ENCODE measurements at regions not wholly inside any gene's neighbourhood (a gene's known extent, or its start where the extent isn't known, plus 50 kb on each side); places are given as distances from the start of the nearest gene placed in this dataset.
"Not testable (repeated sequence)": the region's sequence is repeated elsewhere in the genome, so short reads cannot be mapped to it uniquely, and the experiment has no call there.

GRCh38 chr1:86798608-86799291, 94.4 kb downstream of the SH3GLB1 start:
- ChIA-PET POLR2A (no interaction called here), CTCF (no interaction called here)
- Mint-ChIP-seq H3K36me3 (ENCODE audit: low read depth) (no peaks in the 10 kb centered on the region), H3K27me3 (no peaks in the 10 kb centered on the region), H3K9me3 (peaks cover 3% of the 10 kb centered on the region), H3K4me1 (no peaks in the 10 kb centered on the region), H3K4me3 (no peak overlapping the region), H3K27ac (no peak overlapping the region)
- DNase-seq, result peak; percentile 11

- H3K36me3 Mint-ChIP-seq (ENCODE audit: low read depth); H3K27me3 Mint-ChIP-seq; H3K4me1 Mint-ChIP-seq; POLR2A ChIA-PET; H3K9me3 Mint-ChIP-seq; H3K4me3 Mint-ChIP-seq; CTCF ChIA-PET; DNase-seq; H3K27ac Mint-ChIP-seq: not testable (repeated sequence)
These were observed 99.3 kb downstream of the SH3GLB1 start for GRCh38 chr1:86803641-86804040.

- H3K4me1 Mint-ChIP-seq; CTCF ChIA-PET; POLR2A ChIA-PET; H3K36me3 Mint-ChIP-seq (ENCODE audit: low read depth); H3K4me3 Mint-ChIP-seq; H3K9me3 Mint-ChIP-seq; H3K27me3 Mint-ChIP-seq; DNase-seq; H3K27ac Mint-ChIP-seq: not testable (repeated sequence)
These were observed 101.6 kb downstream of the SH3GLB1 start for GRCh38 chr1:86805898-86806519.

DNA sequence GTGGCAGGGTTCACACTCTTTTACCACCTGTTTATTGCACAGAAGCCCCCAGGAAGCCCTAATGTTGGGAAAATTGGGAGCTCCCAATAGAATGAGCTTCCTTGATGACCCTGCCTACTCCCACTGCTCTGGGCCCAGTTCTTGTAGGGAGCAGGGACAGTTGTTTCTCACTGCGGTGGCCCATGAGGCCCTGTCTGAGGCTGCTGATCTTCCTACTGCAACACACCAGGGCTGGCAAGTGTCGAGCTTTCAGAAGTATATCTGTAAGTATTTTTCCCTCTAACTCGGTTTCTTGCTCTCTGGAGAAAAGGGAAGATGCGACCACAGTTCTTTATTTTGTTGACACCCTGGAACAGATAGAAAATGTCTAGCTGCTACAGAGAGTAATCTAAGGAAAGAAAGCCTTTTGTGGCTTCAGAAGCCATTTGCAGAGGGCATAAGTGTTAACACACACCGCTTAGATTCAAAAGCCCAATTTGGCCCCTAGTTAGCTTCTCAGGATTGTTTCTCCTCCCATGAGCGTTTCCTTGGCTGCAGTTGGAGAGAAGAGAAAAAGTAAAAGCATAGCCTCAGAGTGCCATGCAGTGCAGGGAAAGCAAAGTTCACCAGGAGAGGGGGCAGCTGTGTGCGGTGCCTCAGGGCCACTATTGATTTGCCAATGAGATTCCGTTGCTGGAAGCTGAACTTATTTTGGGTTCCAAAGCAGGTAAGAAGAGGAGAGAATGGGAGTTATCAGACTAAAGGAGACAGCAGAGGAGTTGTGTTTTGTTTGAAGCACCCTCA, 102.6 kb downstream of the SELENOF start:
- no peak for DNase-seq
- ChIA-PET CTCF (interaction anchor here (0.6 to 0.8 kb wide), 2 partner anchors 18 to 339 kb away, joined by 3 read pairs; no protein-coding TSS in a partner anchor), POLR2A (no interaction called here)
- Mint-ChIP-seq H3K4me3 (no peak overlapping the region), H3K36me3 (ENCODE audit: low read depth) (no peaks in the 10 kb centered on the region), H3K9me3 (peaks cover 2% of the 10 kb centered on the region), H3K27ac (no peak overlapping the region), H3K4me1 (no peaks in the 10 kb centered on the region), H3K27me3 (no peaks in the 10 kb centered on the region)

GRCh38 chr1:86812286-86812685, 101.6 kb downstream of the SELENOF start:
- CTCF ChIA-PET, result interaction anchor here (0.6 to 0.9 kb wide), 3 partner anchors 17 to 108 kb away, joined by 3 read pairs; partner anchors contain the start of gene SH3GLB1
- no peak overlapping the region for H3K4me3 Mint-ChIP-seq
- peaks cover 3% of the 10 kb centered on the region for H3K27me3 Mint-ChIP-seq
- no peaks in the 10 kb centered on the region for H3K36me3 Mint-ChIP-seq (ENCODE audit: low read depth)
- POLR2A ChIA-PET, result no interaction called here
- no peaks in the 10 kb centered on the region for H3K9me3 Mint-ChIP-seq
- H3K27ac Mint-ChIP-seq, result no peak overlapping the region
- no peak for DNase-seq
- no peaks in the 10 kb centered on the region for H3K4me1 Mint-ChIP-seq

Data from activated CD4-positive, alpha-beta T cell treated with anti-CD3 and anti-CD28 coated beads, Interleukin-2, amount 10 ng/mL, durations not matched to agents 7 days and 5 days (primary cell).